ENCODE measurements at regions not wholly inside any gene's neighbourhood (a gene's known extent, or its start where the extent isn't known, plus 50 kb on each side); places are given as distances from the start of the nearest gene placed in this dataset.
"Not testable (repeated sequence)": the region's sequence is repeated elsewhere in the genome, so short reads cannot be mapped to it uniquely, and the experiment has no call there.

- in situ Hi-C loops (cut with MboI; ENCODE audit: low sequenced_read_pairs) = no loop called here
Observed at GRCh38 chr4:81694176-81694913, 222.6 kb upstream of the RASGEF1B start.

GRCh38 chr4:81690871-81691270, 219.2 kb upstream of the RASGEF1B start:
- in situ Hi-C loops (cut with MboI; ENCODE audit: low sequenced_read_pairs) = no loop called here

GRCh38 chr4:81688085-81688484, 216.4 kb upstream of the RASGEF1B start:
- in situ Hi-C loops (cut with MboI; ENCODE audit: low sequenced_read_pairs) = no loop called here

- in situ Hi-C loops (cut with MboI; ENCODE audit: low sequenced_read_pairs) = no loop called here
Observed at GRCh38 chr4:81687471-81687870, 215.8 kb upstream of the RASGEF1B start.

GRCh38 chr4:81685104-81685503, 213.4 kb upstream of the RASGEF1B start:
- in situ Hi-C loops (cut with MboI; ENCODE audit: low sequenced_read_pairs) = no loop called here

- in situ Hi-C loops (cut with MboI; ENCODE audit: low sequenced_read_pairs) = no loop called here
Observed at GRCh38 chr4:81684352-81684751, 212.6 kb upstream of the RASGEF1B start.

- in situ Hi-C loops (cut with MboI; ENCODE audit: low sequenced_read_pairs) = no loop called here
Observed at GRCh38 chr4:81682492-81682891, 210.8 kb upstream of the RASGEF1B start.

GRCh38 chr4:81679315-81679714, 207.6 kb upstream of the RASGEF1B start:
- in situ Hi-C loops (cut with MboI; ENCODE audit: low sequenced_read_pairs) = no loop called here

GRCh38 chr4:81678801-81679200, 207.1 kb upstream of the RASGEF1B start:
- in situ Hi-C loops (cut with MboI; ENCODE audit: low sequenced_read_pairs) = no loop called here

- in situ Hi-C loops (cut with MboI; ENCODE audit: low sequenced_read_pairs) = no loop called here
Observed at GRCh38 chr4:81676537-81676936, 204.8 kb upstream of the RASGEF1B start.

GRCh38 chr4:81675791-81676393, 204.2 kb upstream of the RASGEF1B start:
- in situ Hi-C loops (cut with MboI; ENCODE audit: low sequenced_read_pairs) = no loop called here

GRCh38 chr4:81673961-81674360, 202.3 kb upstream of the RASGEF1B start:
- in situ Hi-C loops (cut with MboI; ENCODE audit: low sequenced_read_pairs) = no loop called here

GRCh38 chr4:81668328-81668727, 196.6 kb upstream of the RASGEF1B start:
- in situ Hi-C loops (cut with MboI; ENCODE audit: low sequenced_read_pairs) = not testable (repeated sequence)

GRCh38 chr4:81667539-81667938, 195.8 kb upstream of the RASGEF1B start:
- in situ Hi-C loops (cut with MboI; ENCODE audit: low sequenced_read_pairs) = no loop called here

GRCh38 chr4:81666491-81666890, 194.8 kb upstream of the RASGEF1B start:
- in situ Hi-C loops (cut with MboI; ENCODE audit: low sequenced_read_pairs) = no loop called here

- in situ Hi-C loops (cut with MboI; ENCODE audit: low sequenced_read_pairs) = no loop called here
Observed at GRCh38 chr4:81665649-81666048, 193.9 kb upstream of the RASGEF1B start.

- in situ Hi-C loops (cut with MboI; ENCODE audit: low sequenced_read_pairs) = no loop called here
Observed at GRCh38 chr4:81665045-81665444, 193.3 kb upstream of the RASGEF1B start.

GRCh38 chr4:81664079-81664478, 192.4 kb upstream of the RASGEF1B start:
- in situ Hi-C loops (cut with MboI; ENCODE audit: low sequenced_read_pairs) = no loop called here

- in situ Hi-C loops (cut with MboI; ENCODE audit: low sequenced_read_pairs) = no loop called here
Observed at GRCh38 chr4:81663368-81663767, 191.7 kb upstream of the RASGEF1B start.

GRCh38 chr4:81659051-81659450, 187.3 kb upstream of the RASGEF1B start:
- in situ Hi-C loops (cut with MboI; ENCODE audit: low sequenced_read_pairs) = no loop called here

GRCh38 chr4:81652069-81652478, 180.4 kb upstream of the RASGEF1B start:
- in situ Hi-C loops (cut with MboI; ENCODE audit: low sequenced_read_pairs) = no loop called here

- in situ Hi-C loops (cut with MboI; ENCODE audit: low sequenced_read_pairs) = no loop called here
Observed at GRCh38 chr4:81651243-81651899, 179.7 kb upstream of the RASGEF1B start.

Measured in HL-60/S4 treated with phorbol 12-myristate 13-acetate at 8.2 ng/mL for 4 days and 3 days (cell line).